NCI-H460 (cell line): ENCODE measurements at regions not wholly inside any gene's neighbourhood (a gene's known extent, or its start where the extent isn't known, plus 50 kb on each side); places are given as distances from the start of the nearest gene placed in this dataset.
"Not testable (repeated sequence)": the region's sequence is repeated elsewhere in the genome, so short reads cannot be mapped to it uniquely, and the experiment has no call there.

Experiments
- DNase-seq: peaks from one replicate; pipeline ENCODE4 v3.0.0-alpha.2; 2016; ENCODE audit warnings: low read depth; ENCODE audit errors: extremely low read depth

DNA sequence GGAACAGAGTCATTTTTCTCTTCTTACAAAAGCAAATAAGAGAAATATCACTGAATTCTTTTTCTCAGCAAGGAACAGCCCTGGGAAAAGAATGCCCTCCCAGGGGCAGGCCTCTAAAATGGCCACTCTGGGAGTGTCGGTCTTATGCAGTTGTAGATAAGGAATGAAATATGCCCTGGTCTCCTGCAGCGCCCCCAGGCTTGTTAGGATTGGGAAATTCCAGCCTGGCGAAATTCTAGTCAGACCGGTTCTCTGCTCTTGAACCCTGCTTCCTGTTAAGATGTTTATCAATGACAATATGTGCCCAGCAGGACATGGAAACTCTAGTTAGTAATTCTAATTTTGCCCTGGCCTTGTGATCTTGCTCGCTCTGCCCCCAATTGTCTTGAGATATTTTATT, 75.5 kb upstream of the SPOPL start:
- DNase-seq = not testable (repeated sequence)

GRCh38 chr2:138428710-138429440, 72.7 kb upstream of the SPOPL start:
- DNase-seq = no peak

DNA sequence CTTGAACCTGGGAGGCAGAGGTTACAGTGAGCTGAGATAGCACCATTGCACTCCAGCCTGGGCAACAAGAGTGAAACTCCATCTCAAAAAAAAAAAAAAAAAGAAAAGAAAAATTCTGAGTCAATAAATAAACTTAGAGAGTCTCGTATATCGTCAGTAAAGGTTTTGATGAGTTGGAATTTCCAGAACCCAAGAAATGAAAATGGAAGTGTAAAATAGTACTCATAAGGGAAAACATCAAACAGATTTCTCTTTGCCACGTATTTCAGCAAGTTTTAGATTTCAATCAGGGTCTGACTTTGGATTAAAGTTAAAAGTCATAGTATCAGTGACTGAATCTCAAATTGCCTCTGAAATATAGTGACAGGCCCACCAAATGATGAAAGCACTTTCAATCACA, 71.4 kb upstream of the SPOPL start:
- no peak for DNase-seq

DNA sequence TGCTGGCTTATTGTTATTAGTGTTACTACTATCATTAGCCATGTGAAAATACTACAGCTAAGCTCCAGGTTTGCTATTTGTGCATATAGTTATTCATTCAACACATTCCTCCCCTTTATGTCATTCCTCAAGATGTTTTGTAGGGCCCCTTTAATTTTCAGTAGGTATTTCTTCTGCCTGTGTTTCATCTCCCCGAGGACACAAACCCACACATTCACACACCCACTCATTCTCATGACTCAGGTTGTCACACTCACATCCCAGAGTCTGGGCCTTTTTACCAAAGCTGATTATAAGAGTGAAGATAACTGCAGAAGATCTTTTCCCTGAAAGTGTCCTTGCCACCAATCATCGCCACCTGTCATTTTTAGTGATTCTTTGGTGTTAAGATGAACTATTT, 68.6 kb upstream of the SPOPL start:
- no peak for DNase-seq

DNA sequence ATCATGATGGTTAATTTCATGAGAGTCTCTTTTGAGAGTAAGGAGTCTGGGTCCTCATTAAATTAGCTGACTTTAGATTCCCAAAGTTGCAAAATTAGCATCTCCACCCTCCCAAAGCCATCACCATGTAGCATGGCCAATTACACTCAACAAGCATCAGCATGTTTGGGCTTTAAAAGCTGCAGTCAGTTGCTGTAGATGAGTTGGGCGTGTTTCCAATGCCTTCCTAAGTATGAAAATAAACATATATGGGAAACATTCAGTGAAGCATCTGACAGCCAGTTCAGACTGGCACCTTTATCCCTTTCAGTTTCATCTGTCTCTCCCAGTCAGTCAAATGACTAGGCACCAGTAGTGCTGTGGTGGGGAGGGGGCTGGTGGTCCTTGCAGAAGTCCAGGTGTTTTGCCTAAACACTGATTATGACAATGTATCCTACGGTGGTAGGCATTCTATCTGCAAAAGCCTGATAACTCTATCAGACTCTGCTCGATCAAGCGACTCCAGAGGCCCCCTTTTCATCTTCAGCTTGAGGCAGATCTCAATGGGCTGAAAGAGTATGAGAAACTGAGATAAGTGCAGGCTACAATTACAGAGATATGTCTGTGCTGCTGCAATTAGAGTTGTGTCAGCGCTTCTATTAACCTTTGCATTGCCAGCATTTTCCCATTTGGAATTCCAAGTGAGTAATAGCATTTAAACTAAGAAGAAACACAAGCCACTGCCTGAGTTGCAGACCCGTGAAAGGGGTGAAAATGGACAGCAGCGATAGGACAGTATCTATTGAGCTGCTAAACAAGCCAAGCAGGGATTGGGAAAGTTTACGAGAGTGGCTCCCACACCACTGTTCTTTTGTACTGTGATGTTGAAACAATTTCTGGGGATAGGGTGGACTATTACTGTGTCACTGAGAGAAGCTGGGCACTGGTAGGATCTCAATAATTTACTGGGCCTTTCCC, 67.3 kb upstream of the SPOPL start:
- DNase-seq = no peak

DNA sequence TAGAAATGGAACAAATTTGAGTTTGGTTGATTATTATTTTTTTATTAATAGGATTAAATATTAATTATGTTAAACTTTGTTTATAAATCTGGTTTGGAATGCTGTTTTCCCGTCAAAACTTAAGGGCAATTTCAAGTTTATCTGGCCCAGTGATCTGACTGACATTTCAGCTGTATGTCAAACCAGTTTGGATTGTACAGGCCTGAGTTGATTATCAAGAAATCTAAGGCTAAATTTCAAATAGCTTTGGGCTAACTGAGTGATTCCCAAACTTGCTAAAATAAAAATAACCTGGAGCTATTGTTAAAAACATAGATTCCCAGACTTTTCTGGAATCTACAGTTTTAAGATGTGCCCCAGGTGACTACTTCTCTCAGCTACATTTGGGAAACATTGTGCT, 65.9 kb upstream of the SPOPL start:
- DNase-seq = no peak

GRCh38 chr2:138439733-138440132, 61.8 kb upstream of the SPOPL start:
- DNase-seq = no peak

DNA sequence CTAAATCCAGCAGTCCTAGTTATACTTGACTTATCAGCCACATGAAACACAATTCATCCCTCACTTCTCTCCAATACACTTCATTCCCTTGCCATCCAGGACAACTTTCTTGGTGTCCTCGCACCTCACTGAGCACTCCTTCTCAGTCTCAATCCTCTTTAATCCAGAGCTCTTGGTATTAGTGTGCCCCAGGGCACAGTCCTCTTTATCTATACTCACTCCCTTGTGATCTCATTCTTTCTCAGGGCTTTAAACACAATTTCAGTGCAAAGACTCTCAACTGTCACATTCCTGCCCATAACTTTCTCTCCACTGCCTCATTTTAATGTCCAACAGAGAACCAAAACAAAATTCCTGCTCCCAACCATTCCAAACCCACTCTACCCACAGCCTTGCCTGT, 60.8 kb upstream of the SPOPL start:
- no peak for DNase-seq

GRCh38 chr2:138441916-138442315, 59.7 kb upstream of the SPOPL start:
- no peak for DNase-seq

DNA sequence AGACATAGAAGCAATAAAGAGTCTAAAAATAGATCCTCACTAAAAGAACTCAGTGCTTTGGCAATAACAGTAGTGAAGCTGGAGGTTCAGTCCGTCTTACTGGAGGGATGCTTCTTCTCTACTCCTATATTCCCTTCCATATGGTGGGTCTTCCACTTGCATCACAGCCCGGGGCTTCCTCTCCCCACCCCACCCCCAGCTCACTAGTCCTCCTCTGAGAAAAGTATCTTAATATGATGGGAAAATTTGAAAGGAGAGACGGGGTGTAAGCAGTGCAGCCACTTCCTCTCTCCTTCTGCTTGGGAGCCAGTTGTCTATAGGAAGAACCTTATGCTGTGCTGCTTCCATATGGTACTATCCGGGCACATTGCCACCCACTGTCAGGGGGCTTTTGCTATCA, 57.2 kb upstream of the SPOPL start:
- no peak for DNase-seq

DNA sequence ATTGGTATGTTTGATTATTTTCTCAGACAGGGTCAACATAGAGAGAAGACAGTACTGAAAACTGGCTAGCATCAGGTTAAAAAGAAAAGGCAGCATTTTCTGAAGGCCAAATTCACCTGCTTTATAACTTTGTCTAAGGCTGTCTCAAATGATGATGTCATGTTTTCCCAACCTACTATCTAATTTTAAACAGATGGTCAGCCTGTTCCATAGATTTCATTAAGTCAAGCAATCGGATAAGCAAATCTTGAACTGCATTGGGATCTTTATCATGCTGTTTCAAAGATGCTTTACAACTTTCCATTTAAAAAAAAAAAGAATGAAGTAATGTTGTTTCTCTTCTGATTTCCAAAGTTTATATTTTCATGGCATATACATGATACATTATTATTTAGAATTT, 56.3 kb upstream of the SPOPL start:
- no peak for DNase-seq

DNA sequence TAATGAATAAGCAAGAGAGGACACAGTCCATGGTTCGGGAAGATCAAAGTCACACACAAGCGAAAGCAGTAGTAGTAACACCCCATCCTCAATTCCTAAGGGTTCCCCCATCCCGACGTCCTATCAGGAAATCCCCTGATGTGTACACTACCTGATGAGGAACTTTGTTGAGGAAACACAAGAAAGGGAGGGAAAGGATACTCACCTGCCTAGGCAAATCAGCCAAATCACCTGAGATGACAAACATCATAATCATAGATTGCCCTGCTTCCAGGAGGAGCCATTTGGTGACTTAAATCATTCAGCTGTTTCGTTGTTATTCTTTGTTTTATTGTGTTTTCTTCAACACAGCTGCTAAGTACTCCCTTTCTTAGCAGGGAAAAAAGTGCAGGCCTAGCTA, 55.5 kb upstream of the SPOPL start:
- no peak for DNase-seq

- no peak for DNase-seq
Measured at GRCh38 chr2:138447889-138448570, 53.5 kb upstream of the SPOPL start.
